RWPE1 (cell line): ENCODE measurements at regions not wholly inside any gene's neighbourhood (a gene's known extent, or its start where the extent isn't known, plus 50 kb on each side); places are given as distances from the start of the nearest gene placed in this dataset.
"Not testable (repeated sequence)": the region's sequence is repeated elsewhere in the genome, so short reads cannot be mapped to it uniquely, and the experiment has no call there.

ENCODE experiments used
- CTCF ChIA-PET: fragments of 350-600 bp; sonication (Branson Sonifier 250); formaldehyde crosslinking; extraction: SDS; loops from one replicate; lab custom pipeline; 2021; lab: Yijun Ruan, JAX
- POLR2A ChIA-PET: fragments of 400-600 bp; formaldehyde crosslinking; extraction: SDS; loops from one replicate; lab custom pipeline; 2020; ENCODE audit warnings: antibody characterized with exemption; ENCODE audit not compliant: low non-redundant PET; lab: Yijun Ruan, JAX
- DNase-seq: peaks from one replicate; pipeline ENCODE4 v3.0.0; 2012; ENCODE audit warnings: low spot score
- H3K27ac ChIP-seq: fragments of 450-650 bp; 2 replicates; pipeline ENCODE4 v1.5.1; 2017
- TF ChIP-seq, protein P1 (sequence below): fragments of 450-650 bp; conservative IDR thresholded peaks from 2 replicates; pipeline ENCODE4 v1.5.1; 2017; ENCODE audit warnings: low read depth, mild to moderate bottlenecking

DNA sequence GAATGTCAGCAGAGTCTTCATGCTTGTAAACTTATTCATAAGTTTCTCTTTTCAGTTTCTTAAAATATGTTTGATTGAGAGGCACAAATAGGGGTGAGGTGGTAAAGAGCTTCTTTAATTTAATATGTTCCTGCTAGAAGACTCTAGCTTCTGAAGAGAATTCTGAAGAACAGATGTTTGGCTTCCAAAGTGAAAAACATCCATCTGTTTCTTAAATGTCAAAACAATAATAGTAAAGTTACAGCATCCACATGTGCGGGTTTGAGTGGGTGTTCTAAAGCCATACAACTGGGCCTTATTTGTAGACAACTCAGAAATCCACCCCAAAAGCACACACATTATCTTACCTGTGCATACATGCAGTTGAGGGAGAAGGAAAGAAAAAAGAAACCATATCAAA is 144.0 kb upstream of the ADGRL4 start:
- no peak overlapping the region for H3K27ac ChIP-seq
- DNase-seq = no peak
- ChIA-PET POLR2A (no interaction called here), CTCF (interaction anchor here (0.6 kb wide), 1 partner anchor 25 kb away, joined by 3 read pairs; no protein-coding TSS in a partner anchor)
- TF ChIP-seq, protein P1, sequence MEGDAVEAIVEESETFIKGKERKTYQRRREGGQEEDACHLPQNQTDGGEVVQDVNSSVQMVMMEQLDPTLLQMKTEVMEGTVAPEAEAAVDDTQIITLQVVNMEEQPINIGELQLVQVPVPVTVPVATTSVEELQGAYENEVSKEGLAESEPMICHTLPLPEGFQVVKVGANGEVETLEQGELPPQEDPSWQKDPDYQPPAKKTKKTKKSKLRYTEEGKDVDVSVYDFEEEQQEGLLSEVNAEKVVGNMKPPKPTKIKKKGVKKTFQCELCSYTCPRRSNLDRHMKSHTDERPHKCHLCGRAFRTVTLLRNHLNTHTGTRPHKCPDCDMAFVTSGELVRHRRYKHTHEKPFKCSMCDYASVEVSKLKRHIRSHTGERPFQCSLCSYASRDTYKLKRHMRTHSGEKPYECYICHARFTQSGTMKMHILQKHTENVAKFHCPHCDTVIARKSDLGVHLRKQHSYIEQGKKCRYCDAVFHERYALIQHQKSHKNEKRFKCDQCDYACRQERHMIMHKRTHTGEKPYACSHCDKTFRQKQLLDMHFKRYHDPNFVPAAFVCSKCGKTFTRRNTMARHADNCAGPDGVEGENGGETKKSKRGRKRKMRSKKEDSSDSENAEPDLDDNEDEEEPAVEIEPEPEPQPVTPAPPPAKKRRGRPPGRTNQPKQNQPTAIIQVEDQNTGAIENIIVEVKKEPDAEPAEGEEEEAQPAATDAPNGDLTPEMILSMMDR = no peak

DNA sequence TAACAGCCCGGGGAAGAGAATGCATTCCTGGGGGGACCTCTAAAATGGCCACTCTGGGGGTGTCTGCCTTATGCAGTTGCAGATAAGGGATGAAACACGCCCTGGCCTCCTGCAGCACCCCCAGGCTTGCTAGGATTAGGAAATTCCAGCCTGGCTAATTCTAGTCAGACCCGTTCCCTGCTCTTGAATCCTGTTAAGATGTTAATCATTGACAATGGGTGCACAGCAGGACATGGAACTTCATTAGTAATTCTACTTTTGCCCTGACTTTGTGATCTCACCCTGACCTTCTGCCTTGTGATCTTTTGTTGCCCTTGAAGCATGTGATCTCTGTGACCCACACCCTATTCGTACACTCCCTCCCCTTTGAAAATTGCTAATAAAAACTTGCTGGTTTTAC is 131.7 kb upstream of the ADGRL4 start:
- CTCF ChIA-PET, DNase-seq, H3K27ac ChIP-seq, POLR2A ChIA-PET: not testable (repeated sequence)

DNA sequence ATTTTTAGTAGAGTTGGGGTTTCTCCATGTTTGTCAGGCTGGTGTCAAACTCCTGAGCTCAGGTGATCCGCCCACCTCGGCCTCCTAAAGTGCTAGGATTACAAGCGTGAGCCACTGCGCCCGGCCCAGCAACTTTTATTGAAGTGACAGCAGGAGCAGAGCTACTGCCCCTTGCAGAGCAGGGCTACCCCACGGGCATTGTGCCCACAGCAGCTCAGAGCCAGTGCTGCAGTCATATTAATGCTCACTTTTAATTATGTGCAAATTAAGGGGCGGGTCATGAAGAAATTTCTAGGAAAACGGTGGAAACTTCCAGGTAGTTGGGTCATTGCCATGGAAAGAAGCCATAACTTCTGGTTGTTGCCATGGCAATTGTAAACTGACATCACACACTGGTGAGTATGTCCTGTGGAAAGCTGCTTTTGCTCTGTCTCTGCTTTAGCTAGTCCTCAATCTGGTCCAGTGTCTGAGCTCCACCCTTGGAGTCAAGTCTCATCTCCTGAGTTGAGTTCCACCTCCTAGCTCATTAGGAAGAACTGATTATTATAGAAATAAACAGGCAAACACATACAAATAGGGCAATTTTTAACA is 127.3 kb upstream of the ADGRL4 start:
- TF ChIP-seq, protein P1 = no peak
- ChIA-PET CTCF (no interaction called here), POLR2A (no interaction called here)
- no peak for DNase-seq
- H3K27ac ChIP-seq = no peak overlapping the region

DNA sequence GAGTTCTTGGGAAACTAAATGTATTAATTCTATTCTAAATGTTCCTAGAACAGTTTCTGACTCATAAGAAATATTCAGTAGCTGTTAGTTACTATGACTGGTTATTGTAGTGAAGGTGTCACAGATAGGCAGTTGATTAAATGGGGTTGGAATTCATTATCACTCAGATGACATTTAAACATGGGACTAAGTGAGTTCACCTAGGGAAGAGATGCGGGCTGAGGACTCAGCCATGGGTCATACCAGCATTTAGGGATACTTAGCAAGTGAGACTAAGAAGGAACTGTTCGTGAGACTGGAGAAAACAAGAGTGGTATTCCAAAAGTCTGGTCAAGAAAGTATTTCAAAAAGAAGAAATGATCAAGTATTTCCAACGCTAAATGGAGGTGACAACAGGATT is 125.1 kb upstream of the ADGRL4 start:
- H3K27ac ChIP-seq = no peak overlapping the region
- TF ChIP-seq, protein P1 = no peak
- no peak for DNase-seq
- CTCF ChIA-PET = no interaction called here
- POLR2A ChIA-PET = no interaction called here

DNA sequence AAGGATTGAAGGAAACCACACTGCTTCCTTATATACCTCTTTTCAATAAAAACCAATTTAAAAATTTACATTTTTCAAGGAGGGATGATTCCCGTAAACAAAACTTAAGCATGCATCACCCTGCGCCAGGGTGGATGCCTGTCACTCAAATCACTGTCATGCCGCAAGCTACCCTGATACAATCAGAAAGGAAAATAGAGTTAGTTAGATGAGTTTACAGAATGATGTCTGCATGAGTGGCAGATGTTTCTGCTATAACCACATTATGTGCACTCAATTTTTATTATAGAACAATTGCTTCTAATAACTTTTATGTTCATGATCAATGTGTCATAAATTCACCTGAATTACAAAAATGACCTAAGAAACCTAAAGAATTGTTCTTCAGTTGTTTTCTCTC is 123.4 kb upstream of the ADGRL4 start:
- POLR2A ChIA-PET = no interaction called here
- no peak overlapping the region for H3K27ac ChIP-seq
- TF ChIP-seq, protein P1 = no peak
- no peak for DNase-seq
- CTCF ChIA-PET = no interaction called here

DNA sequence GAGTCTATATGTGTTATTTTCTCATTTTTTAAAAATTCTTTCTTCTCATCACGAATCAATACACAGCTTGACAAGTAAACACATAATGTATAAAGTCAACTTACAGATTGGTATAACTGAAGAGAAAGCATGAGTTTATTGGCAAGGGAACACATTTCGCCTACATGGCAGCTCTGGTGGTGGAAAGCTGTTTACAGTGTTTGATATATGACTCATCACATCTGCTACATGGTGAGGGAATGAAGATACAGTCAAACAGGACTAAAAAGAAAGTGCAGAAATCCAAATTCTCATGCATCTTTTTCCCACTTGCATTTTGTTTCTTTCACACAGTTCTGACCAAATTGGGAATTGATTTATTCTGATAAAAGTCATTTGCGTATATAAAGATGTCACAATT is 122.2 kb upstream of the ADGRL4 start:
- CTCF ChIA-PET = no interaction called here
- TF ChIP-seq, protein P1 = no peak
- DNase-seq = peak; percentile 36
- no peak overlapping the region for H3K27ac ChIP-seq
- POLR2A ChIA-PET = no interaction called here

DNA sequence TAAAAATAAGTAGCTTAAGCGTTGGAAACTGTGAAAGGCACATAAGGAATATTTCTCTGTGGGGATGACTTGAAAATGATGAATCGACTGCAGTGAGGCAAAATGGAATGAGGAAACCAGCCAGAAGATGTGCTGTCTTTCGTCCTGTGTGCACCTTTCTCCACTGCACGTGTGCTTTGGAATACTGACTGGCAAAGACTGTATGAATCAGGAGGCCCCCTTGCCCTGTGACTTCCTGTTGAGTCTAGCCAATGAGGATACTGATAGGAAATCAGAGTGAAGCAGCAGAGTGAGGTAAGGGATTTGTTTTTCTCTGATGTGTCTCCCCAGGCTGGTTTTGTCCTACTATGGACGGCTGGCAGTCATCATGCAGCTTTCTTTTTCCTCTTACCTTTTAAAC is 118.2 kb upstream of the ADGRL4 start:
- no peak for DNase-seq
- no peak overlapping the region for H3K27ac ChIP-seq
- CTCF ChIA-PET = no interaction called here
- POLR2A ChIA-PET = no interaction called here
- TF ChIP-seq, protein P1 = no peak
